SIG-M5 treated with dmso at 0.1 percent for 504 hours (cell line): ENCODE measurements at regions not wholly inside any gene's neighbourhood (a gene's known extent, or its start where the extent isn't known, plus 50 kb on each side); places are given as distances from the start of the nearest gene placed in this dataset.

ENCODE experiments used
- DNase-seq: peaks from one replicate; lab custom pipeline; 2025; ENCODE audit not compliant: unreplicated experiment; lab: John Stamatoyannopoulos, UW

DNA sequence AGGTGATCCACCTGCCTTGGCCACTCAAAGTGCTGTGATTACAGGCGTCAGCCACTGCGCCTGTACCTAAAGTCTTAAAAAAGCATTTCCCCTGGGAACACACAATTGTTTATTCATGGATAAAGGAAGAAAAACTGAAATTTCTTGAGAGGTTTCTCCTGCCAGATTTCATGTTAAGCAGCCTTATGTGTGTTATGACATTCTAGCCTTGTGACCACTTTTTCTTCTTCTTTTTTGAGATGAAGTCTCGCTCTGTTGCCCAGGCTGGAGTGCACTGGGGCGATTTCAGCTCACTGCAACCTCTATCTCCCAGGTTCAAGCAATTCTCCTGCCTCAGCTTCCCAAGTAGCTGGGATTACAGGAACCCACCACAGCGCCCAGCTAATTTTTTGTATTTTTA is 57.8 kb upstream of the PLAC8 start:
- DNase-seq: no peak

- no peak for DNase-seq
Observed at GRCh38 chr4:83171436-83172039, 57.0 kb upstream of the PLAC8 start.

DNA sequence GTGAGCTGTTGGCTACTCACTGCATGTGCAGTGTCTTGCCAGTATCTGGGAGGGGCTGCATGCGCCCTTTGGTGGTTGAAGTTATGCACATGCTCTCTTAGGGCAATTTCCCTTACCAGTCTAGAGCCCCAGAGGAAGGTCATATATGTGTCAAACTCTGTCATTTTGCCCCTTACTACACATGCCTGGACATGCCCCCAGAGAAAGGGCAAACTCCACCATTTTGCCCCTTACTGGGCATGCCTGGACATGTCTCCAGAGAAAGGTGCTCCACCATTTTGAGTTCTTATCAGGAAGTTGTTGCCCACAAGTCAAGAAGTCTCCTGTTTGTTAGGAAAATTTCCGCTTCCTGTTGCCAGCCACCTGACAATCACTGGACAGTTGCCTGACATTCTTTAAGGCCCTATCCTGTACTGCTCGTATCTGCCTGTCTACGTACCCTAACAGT is 56.4 kb upstream of the PLAC8 start:
- no peak for DNase-seq
